GM19467 (cell line): ENCODE measurements at regions not wholly inside any gene's neighbourhood (a gene's known extent, or its start where the extent isn't known, plus 50 kb on each side); places are given as distances from the start of the nearest gene placed in this dataset.

Source experiments
- ATAC-seq: cut with Tn5 transposase; IDR thresholded peaks from one replicate; pipeline ENCODE4 v1.9.1; 2021; ENCODE audit warnings: mild to moderate bottlenecking, moderate library complexity; ENCODE audit not compliant: unreplicated experiment

DNA sequence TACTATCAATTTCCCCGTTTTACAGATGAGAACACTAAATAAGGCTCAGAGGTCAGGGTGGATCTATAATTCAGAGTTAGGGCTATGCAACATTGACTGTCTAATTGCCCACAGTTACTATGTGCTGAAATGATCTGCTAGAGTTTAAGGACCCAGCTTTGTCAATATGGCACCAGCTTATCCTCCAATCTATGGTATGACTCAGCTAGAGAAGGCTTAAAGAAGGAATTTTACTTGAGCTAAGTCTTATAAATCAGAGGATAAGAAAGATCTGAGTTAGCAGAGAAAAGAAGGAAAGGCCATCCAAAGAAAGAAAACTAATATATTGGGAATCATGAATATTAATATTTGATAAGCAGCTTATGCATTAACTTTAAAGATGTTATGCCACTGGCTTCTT lies 78.1 kb downstream of the ASB9 start:
- ATAC-seq: no peak

DNA sequence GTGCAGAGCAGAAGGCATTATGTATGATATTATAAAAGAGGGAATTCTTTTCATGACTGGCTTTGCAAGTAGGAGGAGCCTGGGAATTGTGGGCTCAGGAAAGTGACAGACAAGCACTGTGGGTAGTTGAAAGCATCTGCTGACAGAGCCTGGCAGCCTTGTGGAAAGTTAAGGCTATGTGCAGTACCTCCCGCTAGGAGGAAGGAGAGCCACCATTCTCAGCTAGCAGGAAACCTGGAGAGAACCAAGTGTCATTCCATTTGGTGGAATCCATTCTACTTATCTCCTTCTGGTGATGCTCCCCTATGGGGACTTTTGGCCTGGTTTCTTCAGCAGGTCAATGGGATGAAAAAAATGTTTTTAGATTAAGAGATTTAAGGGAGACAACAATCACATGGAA lies 81.8 kb downstream of the ASB9 start:
- ATAC-seq: no peak

DNA sequence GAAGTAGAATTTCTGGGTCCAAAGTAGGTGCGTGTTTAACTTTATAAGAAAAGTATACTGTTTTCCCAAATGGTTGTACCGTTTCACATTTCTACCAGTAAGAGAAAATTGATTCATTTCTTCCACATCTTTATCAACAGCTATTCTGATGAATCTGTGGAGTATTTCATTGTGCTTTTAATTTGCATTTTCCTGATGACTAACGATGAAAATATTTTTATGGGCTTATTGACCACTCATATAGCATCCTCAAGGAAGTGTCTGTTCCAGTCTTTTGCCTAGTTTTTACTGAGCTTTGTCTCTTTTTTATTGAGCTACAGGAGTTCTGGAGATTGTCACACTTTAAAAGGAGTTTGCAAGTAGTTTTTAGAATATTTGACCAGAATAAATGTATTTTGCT lies 92.6 kb downstream of the ASB9 start:
- no peak for ATAC-seq

DNA sequence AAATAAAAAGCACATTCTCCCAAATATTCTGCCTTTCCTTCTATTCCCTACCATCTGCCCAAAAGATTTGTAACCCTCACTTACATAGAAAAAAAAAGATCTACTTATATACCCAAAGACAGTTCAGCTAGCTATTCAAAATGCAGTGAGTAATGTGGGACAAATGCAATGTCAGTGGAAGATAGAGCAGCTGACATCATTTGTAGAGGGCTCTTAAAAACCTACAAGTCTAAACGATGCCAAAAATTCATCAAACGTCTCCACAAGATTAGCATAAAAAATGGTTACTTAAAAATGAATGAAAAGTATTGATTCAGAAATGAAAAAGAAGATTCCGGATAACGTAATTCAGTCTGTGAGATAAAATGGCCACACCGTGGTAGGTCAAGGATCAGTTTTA lies 96.5 kb downstream of the ASB9 start:
- ATAC-seq: no peak

DNA sequence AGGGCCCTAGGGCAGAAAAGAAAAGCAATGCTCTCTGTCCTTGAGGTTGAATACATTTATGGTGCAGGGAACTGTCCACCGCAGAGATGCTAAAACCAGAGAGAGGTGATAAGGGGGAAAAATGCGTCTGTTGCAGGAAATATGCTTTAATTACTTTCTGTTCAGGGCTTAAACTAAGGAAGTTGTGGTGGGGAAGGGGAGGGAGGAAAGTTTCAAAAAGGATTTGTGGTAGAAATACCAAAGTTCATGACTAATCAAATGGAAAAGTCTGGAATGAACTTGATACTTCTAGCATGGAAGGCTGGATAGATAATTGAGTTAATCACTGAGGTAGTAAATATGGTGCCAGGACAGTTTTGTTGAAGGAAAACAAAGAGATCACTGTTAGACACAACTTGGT lies 99.0 kb downstream of the ASB9 start:
- ATAC-seq: no peak

DNA sequence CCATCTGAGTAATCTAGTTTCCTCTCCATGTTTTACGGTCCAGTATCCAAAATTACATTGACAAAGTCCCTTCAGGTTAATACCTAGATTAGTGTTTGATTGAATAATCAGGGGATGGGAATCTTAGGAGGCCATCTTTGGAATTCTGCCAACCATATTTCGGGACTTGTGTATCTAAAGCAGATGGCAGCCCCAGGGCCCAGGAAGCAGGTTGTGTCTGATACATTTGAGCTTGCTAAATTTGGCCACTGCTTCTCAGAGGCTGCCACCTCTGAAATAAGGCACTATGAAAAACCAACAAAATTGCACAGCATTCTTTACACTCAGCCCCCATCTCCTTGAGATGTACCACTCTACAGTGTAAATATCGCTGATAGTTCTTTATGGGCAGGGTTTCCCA lies 102.1 kb downstream of the ASB9 start:
- no peak for ATAC-seq

DNA sequence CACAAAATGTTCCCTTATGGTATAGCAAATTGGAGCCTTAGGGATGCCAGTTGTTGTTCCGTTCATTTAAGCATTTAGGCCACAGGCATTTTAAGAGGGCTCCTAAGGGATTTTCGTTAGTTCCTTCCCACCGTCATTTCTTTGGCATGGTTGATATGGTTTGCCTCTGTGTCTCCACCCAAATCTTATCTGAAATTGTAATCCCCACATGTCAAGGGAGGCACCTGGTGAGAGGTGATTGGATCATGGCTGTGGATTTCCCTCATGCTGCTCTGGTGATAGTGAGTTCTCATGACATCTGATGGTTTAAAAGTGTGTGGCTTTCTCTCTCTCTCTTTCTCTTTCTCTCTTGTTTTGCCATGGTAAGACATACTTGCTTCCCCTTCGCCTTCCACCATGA lies 104.1 kb downstream of the ASB9 start:
- no peak for ATAC-seq

DNA sequence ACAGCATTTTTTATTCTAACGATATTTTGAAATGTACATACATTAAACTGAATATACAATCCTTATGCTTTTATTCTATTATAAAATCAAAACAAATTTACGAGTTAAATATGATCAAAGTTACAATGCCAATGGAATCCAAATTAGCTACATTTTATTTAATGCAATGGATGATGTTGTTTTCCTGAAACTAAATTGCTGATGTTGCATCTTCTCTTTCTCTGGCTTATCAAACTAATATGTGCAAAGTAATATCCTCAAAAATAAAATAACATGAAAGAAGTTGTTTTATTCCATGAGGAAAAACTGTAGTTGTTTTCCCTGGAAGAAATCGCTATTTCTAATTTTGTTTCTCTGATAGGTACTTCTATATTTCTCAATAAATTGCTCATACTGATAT lies 106.8 kb downstream of the ASB9 start:
- ATAC-seq: no peak

DNA sequence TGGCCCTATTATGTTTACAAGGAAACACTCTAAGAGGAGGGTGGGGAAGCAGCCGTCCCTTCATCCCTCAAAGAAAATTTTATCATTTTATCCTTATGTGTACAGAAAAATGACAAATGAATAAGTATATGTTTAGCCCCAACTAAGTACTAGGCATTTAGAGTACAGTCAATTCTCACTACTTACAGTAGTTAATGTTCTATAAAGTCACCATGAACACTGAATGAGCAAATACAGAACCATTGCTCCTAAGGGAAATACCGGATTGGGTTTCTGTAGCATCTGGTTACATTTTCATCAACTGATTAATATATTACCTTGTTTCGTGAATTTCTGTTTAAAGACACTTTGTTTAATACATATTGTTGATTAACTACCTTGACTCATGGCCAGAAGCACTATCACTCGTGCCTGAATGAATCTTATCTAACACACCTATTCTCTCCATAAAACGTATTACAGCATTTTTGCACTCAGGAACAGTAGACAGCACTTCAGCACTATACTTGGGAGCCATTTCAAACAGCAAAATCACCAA lies 109.3 kb downstream of the ASB9 start:
- ATAC-seq: peak; percentile 55

DNA sequence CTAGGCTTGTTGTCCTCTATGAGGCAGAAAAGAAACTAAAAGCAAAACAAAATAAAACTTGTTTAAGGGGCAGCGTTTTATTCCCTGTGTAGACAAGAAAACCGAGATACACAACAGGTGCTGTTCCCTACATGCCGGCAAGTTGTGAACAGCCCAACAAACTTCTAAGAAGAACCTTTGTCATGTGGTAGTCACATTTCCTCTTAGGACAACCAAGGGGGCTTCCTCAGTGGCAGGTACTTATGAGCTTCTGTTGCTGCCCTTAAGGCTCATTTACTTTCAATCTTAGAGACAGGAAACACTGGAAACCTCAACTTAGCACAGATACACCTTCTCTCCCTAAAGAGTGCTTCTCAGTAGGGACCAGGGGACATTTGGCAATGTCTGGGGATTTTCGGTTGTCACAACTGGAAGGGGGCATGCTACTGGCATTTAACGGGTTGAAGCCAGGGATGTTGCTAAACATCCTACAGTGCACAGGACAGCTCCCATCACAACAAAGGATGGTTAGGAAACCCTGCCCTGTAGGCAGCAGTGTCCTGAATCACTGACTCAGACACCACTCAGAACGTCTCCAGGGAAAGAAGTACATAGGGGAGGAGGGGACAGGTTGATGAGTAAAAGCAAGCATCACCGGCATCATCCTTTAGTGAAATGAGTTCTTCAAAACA lies 111.0 kb downstream of the ASB9 start:
- ATAC-seq: peak; percentile 66

DNA sequence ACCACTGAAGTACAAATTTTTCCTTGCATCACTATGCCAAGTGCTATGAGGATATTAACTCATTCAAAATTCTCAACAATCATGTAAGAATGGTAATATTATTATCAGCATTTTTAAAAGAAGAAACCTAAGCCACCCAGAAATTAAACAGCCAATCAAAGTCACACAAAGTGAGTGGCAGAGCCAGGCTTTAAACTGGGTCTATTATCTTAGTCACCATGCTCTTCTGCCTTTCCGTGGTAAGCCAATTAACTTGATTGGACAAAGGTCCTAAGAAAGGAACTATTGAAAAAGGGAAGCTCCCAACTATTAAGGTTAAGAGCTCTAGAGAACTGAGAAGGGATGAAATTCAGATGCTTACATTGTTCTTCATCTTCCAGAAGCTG lies 111.5 kb downstream of the ASB9 start:
- peak; percentile 12 for ATAC-seq

DNA sequence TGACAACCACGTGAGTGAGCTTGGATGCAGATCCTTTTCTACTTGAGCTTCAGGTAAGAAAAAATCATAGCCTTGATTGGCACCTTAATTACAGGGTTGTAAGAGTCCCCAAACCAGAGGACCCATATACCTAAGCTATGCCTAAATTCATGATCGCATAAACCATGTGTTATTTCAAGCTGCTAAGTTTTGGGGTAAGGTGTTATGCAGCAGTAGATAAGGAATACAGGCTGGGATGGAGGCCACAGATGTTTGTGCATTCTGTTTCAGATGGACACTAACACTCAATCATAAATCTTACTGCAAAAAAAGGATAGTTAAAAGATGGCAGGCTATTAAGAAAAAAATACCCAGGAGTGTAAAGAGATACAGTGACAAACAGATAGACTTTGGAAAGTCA lies 112.3 kb downstream of the ASB9 start:
- no peak for ATAC-seq

DNA sequence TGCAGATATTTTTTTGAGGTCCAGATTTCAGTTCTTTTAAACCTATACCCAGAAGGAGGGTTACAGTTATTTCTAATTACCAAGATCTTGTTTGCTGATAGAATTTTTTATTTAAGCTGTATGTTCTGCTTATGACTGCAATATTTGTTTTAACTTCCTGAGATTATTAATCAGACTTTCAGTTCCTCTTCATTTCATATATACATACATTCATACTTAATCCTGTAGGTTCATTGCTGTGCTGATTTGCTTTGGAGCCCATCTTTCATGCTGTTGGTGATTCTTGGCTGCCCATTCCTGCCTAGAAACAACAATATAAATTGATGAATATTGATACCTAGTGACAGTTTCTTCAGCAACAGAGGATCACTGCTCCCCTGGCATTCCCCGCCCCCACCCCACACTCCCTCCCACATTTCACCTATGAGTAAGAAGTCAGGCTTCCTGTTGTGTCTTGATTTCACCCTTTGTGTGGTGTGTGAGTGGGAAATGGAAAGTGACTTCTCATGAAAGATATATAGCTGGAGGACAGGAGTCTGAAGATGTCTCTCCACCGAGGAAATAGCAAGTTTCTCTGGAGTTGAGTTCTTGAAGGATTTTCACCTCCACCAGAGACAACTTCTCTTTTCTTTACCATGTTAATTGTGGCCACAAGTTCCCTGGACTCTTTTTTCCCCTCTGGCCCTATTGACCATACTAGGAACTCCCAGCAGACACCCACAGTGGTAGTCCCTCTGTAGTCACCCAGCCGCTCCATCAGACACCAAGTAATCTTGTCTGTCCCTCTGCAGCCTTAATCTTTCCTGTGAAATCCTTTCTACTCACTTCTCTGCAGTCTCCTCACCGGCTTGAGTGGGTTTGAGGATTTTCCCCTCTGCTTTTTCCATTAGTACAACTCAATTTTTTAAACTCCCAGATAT lies 118.4 kb downstream of the ASB9 start:
- ATAC-seq: peak; percentile 64

DNA sequence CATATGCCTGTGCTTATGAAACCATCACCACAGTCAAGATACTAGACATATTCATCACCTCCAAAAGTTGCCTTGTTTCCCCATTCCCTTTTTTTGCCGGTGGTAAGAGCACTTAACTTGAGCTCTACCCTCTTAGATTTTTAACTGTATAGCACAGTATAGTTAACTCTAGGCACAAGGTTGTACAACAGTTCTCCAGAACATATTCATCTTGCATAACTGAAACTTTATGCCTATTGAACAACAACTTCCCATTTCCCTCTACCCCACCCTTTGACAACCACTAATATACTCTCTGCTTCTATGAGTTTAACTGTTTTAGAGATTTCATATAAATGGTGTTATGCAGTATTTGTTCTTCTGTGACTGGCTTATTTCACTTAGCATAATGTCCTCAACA lies 119.3 kb downstream of the ASB9 start:
- no peak for ATAC-seq

DNA sequence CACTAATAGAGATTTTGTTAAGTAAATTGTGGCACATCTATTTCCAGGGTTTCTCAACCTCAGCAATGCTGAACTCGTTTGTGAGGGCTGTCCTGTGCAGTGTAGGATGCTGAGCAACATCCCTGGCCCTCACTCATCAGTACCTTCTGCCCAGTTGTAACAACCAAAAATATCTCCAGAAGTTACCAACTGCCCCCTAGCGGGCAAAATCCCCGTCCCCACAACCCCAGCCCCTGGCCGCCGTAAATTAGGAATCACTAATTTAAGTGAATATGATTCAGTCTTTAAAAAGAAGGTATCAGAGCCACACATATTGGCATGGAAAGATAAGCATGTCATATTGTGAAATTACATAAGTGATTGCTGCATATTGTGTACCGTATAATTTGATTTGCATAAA lies 123.4 kb downstream of the ASB9 start:
- ATAC-seq: no peak

DNA sequence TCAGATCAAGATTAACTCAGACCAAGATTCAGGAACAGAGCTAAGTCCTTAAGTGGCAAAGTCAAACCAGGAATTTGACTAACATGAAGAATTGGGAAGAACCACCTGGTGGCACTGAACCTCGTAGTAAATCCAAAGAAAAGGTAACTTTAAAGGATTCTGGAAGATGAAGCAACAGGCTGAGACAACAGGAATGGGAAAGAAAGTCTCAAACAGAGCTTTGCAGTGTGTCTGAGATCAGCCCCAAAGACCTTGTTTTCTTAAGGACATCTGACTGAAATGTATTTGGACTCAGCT lies 126.1 kb downstream of the ASB9 start:
- ATAC-seq: no peak

DNA sequence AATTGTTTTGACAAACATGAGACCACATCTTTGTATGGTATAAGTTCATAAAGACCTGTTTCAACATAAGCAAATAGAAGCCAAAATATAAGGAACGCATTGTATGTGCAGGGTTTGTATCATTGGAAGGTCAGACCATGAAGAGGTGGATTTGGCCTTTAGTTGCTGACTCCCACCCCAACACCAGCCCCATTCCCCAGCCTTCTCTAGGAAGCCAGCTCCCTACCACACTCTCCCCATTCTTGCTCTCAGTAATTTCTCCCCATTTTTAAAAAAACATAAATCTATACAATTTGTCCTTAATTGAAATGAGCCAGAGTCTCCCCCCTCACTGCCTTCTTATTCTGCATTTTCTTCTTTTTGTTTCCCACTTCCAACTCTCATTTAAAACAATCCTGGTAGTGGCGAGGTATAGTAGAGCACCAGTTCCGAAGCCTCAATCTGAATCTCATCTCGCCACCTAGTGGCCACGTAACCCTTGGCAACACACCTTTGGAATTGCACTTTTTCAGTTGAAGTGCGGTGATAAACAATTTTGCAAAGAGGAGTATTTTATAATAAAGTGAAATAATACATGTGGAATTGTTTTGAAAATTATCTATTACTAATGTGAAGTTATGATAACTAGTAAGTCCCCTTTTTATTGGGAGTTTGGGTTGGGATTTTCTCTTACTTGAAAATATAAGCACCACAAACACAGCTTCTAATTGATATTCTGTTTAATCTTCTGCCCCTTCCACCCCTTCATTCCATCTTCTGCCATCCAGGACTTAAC lies 126.6 kb downstream of the ASB9 start:
- no peak for ATAC-seq

DNA sequence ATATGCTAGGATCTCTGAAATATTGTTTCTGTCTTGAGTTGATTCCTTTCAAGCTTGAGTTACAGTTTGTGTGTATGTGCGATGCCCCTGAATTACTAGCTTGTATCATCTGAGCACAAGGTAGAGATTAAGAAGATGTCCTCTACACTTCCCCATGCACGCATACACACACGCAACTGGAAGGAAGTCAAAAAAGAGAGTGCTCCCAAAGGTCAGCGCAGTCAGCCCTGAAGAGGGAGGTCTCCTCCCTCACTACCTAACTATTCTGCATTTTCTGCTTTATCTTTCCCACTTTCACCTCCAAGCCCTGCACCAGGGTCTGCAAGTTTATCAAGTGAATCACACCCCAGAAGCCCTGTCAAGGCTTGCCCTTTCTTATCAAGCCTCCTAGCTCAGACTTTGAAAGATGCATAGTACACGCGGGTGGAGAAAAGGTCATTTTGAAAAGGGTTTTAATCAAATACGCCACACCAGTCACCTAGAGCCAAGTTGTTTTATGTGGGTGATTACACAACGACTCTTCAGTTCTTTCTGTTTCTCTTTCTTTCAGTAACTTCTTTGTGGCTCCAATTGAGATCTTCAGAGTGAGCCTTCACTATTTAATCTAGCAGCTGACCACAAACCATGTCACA lies 127.7 kb downstream of the ASB9 start:
- ATAC-seq: no peak

DNA sequence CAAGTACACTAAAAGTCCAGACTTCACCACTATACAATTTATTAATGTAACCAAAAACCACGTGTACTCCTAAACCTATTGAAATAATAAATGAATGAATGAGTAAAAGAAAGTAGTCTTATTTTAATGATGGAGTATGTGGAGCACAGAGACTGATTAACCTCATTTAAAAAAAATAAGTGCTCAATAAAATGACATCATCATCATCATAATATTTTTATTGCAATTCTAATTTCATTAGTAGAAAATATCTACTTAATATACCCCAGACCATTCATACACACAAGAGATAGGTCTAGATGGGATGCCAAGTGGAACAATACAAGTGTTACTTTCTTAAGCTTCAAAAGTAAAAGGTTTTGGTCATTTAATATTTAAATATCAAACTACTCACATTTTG lies 133.1 kb downstream of the ASB9 start:
- no peak for ATAC-seq

DNA sequence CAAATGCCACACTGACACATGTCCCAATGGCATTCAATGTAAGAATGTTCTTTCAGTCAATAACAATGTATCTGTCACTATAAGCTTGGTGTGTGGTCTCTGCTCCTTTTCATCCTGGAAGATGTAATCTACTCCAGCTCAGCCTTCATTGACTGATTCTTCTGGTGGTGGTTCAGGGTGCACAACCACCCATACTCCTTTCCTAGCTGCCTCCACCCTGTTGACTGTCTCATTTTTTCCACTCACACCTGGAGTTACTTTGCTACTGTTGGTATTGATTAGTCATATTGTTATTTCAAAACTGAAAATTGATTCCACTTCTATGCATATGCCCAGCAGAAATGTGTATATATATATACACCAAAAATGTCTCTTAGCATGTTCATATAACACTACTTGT lies 140.5 kb downstream of the ASB9 start:
- ATAC-seq: no peak

DNA sequence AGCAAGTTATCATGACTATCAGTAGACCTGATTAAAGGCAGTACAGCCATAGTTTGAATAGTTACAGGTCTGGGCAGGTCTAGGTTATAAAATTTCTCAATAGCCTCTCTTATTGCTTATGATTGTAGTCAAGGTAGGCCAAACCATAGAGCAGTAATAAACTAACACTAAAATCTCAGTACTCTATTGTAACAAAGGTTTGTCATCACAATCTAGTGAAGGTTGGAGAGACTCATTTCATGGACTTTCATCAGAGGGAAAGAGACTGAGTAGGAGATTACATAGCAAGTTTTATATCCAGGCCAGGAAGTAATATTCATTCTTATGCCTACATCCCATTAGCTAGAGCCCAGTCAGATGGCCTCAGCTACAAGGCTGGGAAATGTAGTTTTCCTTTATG lies 141.0 kb downstream of the ASB9 start:
- ATAC-seq: no peak
